AG10803 (cell line): ENCODE measurements at regions not wholly inside any gene's neighbourhood (a gene's known extent, or its start where the extent isn't known, plus 50 kb on each side); places are given as distances from the start of the nearest gene placed in this dataset.

Experiments
- DNase-seq: peaks from one replicate; pipeline ENCODE4 v3.0.0; 2010; ENCODE audit warnings: low read depth
- H3K4me3 ChIP-seq: 2 replicates; pipeline ENCODE4 v1.5.1; 2011; ENCODE audit warnings: mild to moderate bottlenecking, low read length, control low read depth
- CTCF ChIP-seq: conservative IDR thresholded peaks from 2 replicates; pipeline ENCODE4 v1.5.1; 2011; ENCODE audit warnings: mild to moderate bottlenecking, low read length, control low read depth, inconsistent platforms

- no peak for DNase-seq
- no peak for TF ChIP-seq CTCF
Measured at GRCh38 chr2:155151945-155152344, 453.4 kb downstream of the KCNJ3 start.

GRCh38 chr2:155151472-155151871, 453.0 kb downstream of the KCNJ3 start:
- no peak for DNase-seq
- no peak overlapping the region for H3K4me3 ChIP-seq
- TF ChIP-seq CTCF: no peak

More at GRCh38 chr2:155151945-155152344, 453.4 kb downstream of the KCNJ3 start:
- H3K4me3 ChIP-seq: no peak overlapping the region

- no peak overlapping the region for H3K4me3 ChIP-seq
- no peak for TF ChIP-seq CTCF
- DNase-seq: no peak
Measured at GRCh38 chr2:155145758-155146229, 447.3 kb downstream of the KCNJ3 start.

- no peak for DNase-seq
- TF ChIP-seq CTCF: no peak
- H3K4me3 ChIP-seq: no peak overlapping the region
Measured at GRCh38 chr2:155141418-155141817, 442.9 kb downstream of the KCNJ3 start.

- DNase-seq: no peak
- no peak for TF ChIP-seq CTCF
- no peak overlapping the region for H3K4me3 ChIP-seq
Measured at GRCh38 chr2:155125585-155126230, 427.2 kb downstream of the KCNJ3 start.

GRCh38 chr2:155115846-155116245, 417.4 kb downstream of the KCNJ3 start:
- no peak overlapping the region for H3K4me3 ChIP-seq
- TF ChIP-seq CTCF: no peak
- DNase-seq: no peak

GRCh38 chr2:155111070-155111469, 412.6 kb downstream of the KCNJ3 start:
- DNase-seq: no peak
- TF ChIP-seq CTCF: no peak
- H3K4me3 ChIP-seq: no peak overlapping the region
